Activated T-helper 17 cell treated with anti-CD3 and anti-CD28 coated beads, Interleukin-2, amount 50 U/mL, for 72 hours (primary cell): ENCODE measurements at regions not wholly inside any gene's neighbourhood (a gene's known extent, or its start where the extent isn't known, plus 50 kb on each side); places are given as distances from the start of the nearest gene placed in this dataset.
"Not testable (repeated sequence)": the region's sequence is repeated elsewhere in the genome, so short reads cannot be mapped to it uniquely, and the experiment has no call there.

ENCODE experiments used
- ATAC-seq: fragments of 150-1000 bp; cut with Tn5 transposase; replicated peaks from 2 replicates; pipeline ENCODE4 v1.10.0; 2021; ENCODE audit warnings: mild to moderate bottlenecking, moderate library complexity
- H3K27ac Mint-ChIP-seq: one replicate; pipeline ENCODE4 v1.8.0; 2022; ENCODE audit warnings: mixed read lengths
- H3K27me3 Mint-ChIP-seq: one replicate; pipeline ENCODE4 v1.8.0; 2022; ENCODE audit warnings: mixed read lengths
- H3K36me3 Mint-ChIP-seq: one replicate; pipeline ENCODE4 v1.8.0; 2022; ENCODE audit warnings: low read depth, mild to moderate bottlenecking, mixed read lengths
- H3K4me1 Mint-ChIP-seq: one replicate; pipeline ENCODE4 v1.8.0; 2022; ENCODE audit warnings: mixed read lengths
- H3K4me3 Mint-ChIP-seq: one replicate; pipeline ENCODE4 v1.8.0; 2022; ENCODE audit warnings: mild to moderate bottlenecking, mixed read lengths
- H3K9me3 Mint-ChIP-seq: one replicate; pipeline ENCODE4 v1.8.0; 2022; ENCODE audit warnings: mixed read lengths

GRCh38 chr6:97705568-97705967, 422.6 kb upstream of the MMS22L start:
- no peak overlapping the region for H3K4me3 Mint-ChIP-seq

DNA sequence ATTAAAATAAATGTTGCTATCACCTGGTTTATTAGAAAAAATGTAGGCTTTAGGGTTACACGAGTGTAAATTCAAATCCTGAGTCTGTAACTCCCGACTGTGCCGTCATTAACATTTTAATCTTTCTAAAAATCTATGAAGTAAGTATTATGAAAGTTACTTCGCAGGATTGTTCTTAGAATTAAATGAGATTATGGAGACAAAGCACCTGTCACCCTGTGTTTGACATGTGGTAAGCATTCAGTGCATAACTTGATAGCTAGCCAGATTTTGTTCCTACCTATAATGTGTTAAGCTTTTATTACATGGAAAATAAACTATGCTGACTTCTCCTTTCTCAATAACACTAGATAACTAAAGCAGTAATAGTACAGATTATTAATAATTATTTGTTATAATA, 429.7 kb upstream of the MMS22L start:
- no peaks in the 10 kb centered on the region for H3K27me3 Mint-ChIP-seq

More at GRCh38 chr6:97705568-97705967, 422.6 kb upstream of the MMS22L start:
- Mint-ChIP-seq H3K36me3 (no peaks in the 10 kb centered on the region), H3K27me3 (no peaks in the 10 kb centered on the region), H3K4me1 (no peaks in the 10 kb centered on the region), H3K9me3 (no peaks in the 10 kb centered on the region), H3K27ac (no peak overlapping the region)
- ATAC-seq = no peak

DNA sequence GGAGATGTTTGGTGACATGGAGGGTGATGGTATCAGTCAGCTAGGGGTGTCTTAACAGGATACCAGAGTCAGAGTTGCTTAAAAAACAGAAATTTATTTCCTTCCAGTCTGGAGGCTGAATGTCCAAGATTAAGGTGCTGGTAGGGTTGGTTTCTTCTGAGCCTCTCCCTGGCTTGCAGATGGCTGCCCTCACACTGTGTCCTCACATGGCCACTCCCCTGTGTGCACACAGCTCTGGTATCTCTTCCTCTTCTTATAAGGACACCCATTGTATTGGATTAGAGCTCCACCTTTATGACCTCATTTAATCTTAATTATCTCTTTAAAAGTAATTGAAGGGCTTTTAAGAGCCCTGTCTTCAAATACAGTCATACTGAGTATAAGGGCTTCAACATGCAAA, 431.8 kb upstream of the MMS22L start:
- peaks cover 4% of the 10 kb centered on the region for H3K9me3 Mint-ChIP-seq
- H3K4me3 Mint-ChIP-seq = no peak overlapping the region
- H3K27me3 Mint-ChIP-seq = no peaks in the 10 kb centered on the region
- no peak for ATAC-seq
- no peaks in the 10 kb centered on the region for H3K4me1 Mint-ChIP-seq
- no peak overlapping the region for H3K27ac Mint-ChIP-seq
- H3K36me3 Mint-ChIP-seq = no peaks in the 10 kb centered on the region

More for the DNA sequence above, 429.7 kb upstream of the MMS22L start:
- H3K27ac Mint-ChIP-seq = no peak overlapping the region
- no peak overlapping the region for H3K4me3 Mint-ChIP-seq
- H3K36me3 Mint-ChIP-seq = no peaks in the 10 kb centered on the region
- peaks cover 4% of the 10 kb centered on the region for H3K9me3 Mint-ChIP-seq
- no peaks in the 10 kb centered on the region for H3K4me1 Mint-ChIP-seq
- no peak for ATAC-seq

- H3K27ac Mint-ChIP-seq = no peak overlapping the region
- no peaks in the 10 kb centered on the region for H3K27me3 Mint-ChIP-seq
- no peak for ATAC-seq
- no peaks in the 10 kb centered on the region for H3K36me3 Mint-ChIP-seq
- no peak overlapping the region for H3K4me3 Mint-ChIP-seq
- H3K4me1 Mint-ChIP-seq = no peaks in the 10 kb centered on the region
- peaks cover 4% of the 10 kb centered on the region for H3K9me3 Mint-ChIP-seq
Observed at GRCh38 chr6:97717086-97717485, 434.1 kb upstream of the MMS22L start.

DNA sequence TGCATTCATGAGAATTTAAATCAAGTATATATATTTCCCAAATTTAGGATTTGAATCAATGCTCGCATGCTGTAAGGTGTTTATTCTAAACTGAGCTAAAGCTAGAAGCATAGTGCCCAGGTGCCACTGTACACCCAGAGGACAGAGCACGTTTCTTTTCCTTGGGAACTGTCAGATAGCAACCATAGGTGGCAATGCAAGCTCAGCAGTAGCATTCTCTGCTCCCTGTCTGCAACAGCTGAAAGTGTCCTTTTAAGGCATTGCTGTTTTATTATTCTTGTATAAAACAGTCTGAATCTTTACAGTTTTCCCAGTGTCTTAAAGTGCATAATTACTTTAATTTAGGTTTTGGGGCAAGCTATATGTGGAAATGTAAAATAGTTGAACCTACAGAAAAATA, 443.4 kb upstream of the MMS22L start:
- Mint-ChIP-seq H3K4me1 (no peaks in the 10 kb centered on the region), H3K27ac (no peak overlapping the region), H3K4me3 (no peak overlapping the region), H3K27me3 (no peaks in the 10 kb centered on the region), H3K9me3 (no peaks in the 10 kb centered on the region), H3K36me3 (no peaks in the 10 kb centered on the region)
- no peak for ATAC-seq

DNA sequence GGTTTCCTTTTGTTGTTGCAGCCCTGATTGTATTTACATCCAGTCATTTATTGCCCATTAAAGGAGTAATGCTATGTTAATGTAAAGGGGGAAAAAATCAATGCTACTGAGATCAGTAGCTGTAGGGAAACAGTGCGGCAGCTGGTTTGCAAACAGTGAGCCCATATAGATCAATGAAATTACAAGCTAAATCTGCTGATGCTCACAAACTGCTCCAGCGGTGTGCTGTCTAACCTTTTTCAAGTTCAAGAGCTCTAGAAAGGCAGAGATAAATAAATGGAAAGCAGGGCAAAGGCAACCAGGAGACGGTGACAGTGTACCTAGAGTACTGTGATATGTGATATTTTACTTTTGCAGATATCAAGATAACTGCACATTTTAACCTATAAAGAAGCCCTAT, 449.0 kb upstream of the MMS22L start:
- H3K9me3 Mint-ChIP-seq = peaks cover 3% of the 10 kb centered on the region
- H3K4me3 Mint-ChIP-seq = no peak overlapping the region
- H3K27me3 Mint-ChIP-seq = no peaks in the 10 kb centered on the region
- no peak for ATAC-seq
- no peaks in the 10 kb centered on the region for H3K4me1 Mint-ChIP-seq
- H3K27ac Mint-ChIP-seq = no peak overlapping the region
- no peaks in the 10 kb centered on the region for H3K36me3 Mint-ChIP-seq

DNA sequence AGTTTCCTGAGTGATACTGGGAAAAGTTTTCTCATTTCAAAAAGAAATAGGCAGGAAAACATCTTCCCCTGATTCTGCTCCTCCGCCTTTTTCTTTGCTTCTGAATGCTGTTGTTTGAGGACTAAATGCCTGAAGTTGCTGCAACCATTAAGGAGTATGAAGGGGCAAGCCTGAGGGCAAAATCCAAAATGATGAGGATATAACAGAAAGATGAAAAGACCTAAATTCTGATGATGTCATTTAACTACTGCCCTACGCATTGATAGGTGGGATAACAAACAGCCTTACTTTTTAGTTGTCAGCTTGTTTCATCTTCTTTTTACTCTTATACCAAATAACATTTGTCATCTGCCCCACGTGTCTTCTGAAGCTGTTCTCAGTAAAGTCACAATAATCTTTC, 474.6 kb upstream of the MMS22L start:
- no peaks in the 10 kb centered on the region for H3K4me1 Mint-ChIP-seq
- H3K4me3 Mint-ChIP-seq = no peak overlapping the region
- no peak for ATAC-seq
- H3K27me3 Mint-ChIP-seq = no peaks in the 10 kb centered on the region
- peaks cover 5% of the 10 kb centered on the region for H3K9me3 Mint-ChIP-seq
- H3K27ac Mint-ChIP-seq = no peak overlapping the region
- H3K36me3 Mint-ChIP-seq = no peaks in the 10 kb centered on the region

DNA sequence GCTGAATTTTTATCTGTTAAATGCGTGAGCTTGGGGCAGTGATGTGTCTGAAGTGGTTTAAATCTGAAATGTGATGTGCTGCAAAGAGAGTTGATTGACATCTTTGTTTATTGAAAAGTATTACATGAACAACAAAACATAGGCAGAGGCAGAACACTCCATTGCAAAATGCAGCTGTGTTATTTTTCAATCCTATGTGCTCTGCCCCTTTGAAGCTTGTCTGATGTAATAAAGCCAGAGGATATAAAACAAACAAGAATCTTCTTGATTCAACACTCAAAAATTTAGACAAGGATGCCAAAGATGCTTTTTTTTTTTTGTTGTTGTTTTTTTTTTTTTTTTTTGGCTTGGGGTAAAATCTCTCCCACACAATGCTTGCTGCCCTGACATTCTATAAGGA, 482.4 kb upstream of the MMS22L start:
- H3K36me3 Mint-ChIP-seq = no peaks in the 10 kb centered on the region
- H3K27ac Mint-ChIP-seq = no peak overlapping the region
- no peaks in the 10 kb centered on the region for H3K4me1 Mint-ChIP-seq
- H3K27me3 Mint-ChIP-seq = peaks cover 4% of the 10 kb centered on the region
- ATAC-seq = no peak
- peaks cover 5% of the 10 kb centered on the region for H3K9me3 Mint-ChIP-seq
- H3K4me3 Mint-ChIP-seq = no peak overlapping the region

DNA sequence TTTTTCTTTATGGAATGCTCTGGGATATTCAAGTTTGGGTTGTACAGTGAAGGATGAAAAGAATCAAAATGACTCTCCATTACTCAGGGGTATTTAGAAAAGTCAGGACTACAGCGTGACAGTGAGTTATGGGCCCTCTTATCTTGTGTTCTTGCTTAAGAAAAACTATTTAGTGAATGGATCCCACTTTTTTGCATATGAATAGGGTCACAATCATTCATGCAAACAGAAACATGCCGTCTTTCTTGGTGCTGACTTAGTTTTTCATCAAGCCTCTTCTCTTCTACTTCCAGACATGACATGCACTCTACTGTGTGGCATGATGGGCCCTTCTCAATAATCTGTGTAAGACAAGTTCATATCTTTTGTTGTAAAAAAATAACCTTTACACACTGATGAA, 488.4 kb upstream of the MMS22L start:
- H3K9me3 Mint-ChIP-seq = peaks cover 5% of the 10 kb centered on the region
- no peaks in the 10 kb centered on the region for H3K36me3 Mint-ChIP-seq
- ATAC-seq = no peak
- no peak overlapping the region for H3K4me3 Mint-ChIP-seq
- no peaks in the 10 kb centered on the region for H3K4me1 Mint-ChIP-seq
- H3K27ac Mint-ChIP-seq = no peak overlapping the region
- H3K27me3 Mint-ChIP-seq = peaks cover 4% of the 10 kb centered on the region

- Mint-ChIP-seq H3K9me3 (peaks cover 4% of the 10 kb centered on the region), H3K27me3 (peaks cover 4% of the 10 kb centered on the region), H3K4me1 (no peaks in the 10 kb centered on the region), H3K36me3 (no peaks in the 10 kb centered on the region), H3K4me3 (no peak overlapping the region), H3K27ac (no peak overlapping the region)
- no peak for ATAC-seq
Observed at GRCh38 chr6:97775012-97775411, 492.0 kb upstream of the MMS22L start.

- ATAC-seq = no peak
- H3K27me3 Mint-ChIP-seq = no peaks in the 10 kb centered on the region
Observed at GRCh38 chr6:97778290-97779038, 495.4 kb upstream of the MMS22L start.

DNA sequence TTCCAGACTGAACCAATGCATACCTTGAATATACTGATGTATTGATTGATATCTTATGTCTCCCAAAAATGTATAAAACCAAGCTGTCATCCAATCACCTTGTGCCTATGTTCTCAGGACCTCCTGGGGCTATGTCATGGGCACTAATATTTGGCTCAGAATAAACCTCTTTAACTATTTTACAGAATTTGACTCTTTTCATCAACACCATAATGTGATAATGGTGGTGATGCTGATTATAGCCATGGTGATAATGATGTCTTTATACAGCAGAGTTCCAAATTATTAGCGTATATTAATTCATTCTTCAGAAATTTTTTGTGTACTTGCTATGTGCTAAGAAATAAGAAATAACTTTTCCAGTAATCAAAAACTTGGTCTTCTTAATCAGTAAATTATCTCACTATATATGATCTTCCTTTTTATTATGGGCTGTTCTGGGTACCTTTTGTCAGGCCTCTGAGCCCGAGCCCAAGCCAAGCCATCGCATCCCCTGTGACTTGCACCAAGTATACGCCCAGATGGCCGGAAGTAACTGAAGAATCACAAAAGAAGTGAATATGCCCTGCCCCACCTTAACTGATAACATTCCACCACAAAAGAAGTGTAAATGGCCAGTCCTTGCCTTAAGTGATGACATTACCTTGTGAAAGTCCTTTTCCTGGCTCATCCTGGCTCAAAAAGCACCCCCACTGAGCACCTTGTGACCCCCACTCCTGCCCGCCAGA, 496.2 kb upstream of the MMS22L start:
- not testable (repeated sequence) for H3K27ac Mint-ChIP-seq, H3K36me3 Mint-ChIP-seq, H3K4me1 Mint-ChIP-seq, H3K9me3 Mint-ChIP-seq, H3K27me3 Mint-ChIP-seq, H3K4me3 Mint-ChIP-seq, ATAC-seq

More at GRCh38 chr6:97778290-97779038, 495.4 kb upstream of the MMS22L start:
- H3K27ac Mint-ChIP-seq = no peak overlapping the region
- no peaks in the 10 kb centered on the region for H3K36me3 Mint-ChIP-seq
- no peaks in the 10 kb centered on the region for H3K4me1 Mint-ChIP-seq
- H3K9me3 Mint-ChIP-seq = peaks cover 3% of the 10 kb centered on the region
- no peak overlapping the region for H3K4me3 Mint-ChIP-seq

DNA sequence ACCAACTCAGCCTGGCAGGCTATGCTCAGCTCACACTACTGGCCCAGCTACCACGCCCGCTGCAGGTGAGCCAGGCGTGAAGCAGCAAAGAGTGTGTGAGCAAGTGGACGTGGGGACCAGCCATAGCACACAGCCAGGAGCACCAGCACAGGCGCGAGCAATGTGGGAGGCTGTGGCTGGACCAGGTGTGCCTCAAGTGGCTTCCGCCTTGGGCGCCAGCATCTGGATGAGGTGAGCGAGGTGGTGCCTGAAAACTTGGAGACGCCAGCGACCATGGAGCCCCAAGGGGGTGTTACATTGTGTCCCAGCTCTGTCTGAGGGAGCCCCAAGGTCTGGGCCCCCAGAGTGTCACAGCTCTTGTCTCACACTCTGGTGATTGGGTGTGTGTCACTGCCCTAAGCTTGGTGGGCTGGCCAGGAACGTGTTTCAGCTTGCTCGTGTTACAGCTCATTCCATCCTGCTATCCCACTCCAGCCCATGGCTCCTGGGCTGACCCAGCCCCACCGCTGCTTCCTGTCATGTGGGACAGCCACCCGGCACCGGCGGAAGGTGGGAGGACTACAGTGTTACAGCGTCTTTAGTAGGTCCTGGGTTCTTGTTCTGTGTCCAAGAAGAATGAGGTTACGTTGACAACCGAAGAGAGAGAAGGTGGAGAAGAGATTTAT, 508.0 kb upstream of the MMS22L start:
- Mint-ChIP-seq H3K4me3 (no peak overlapping the region), H3K36me3 (no peaks in the 10 kb centered on the region), H3K27ac (no peak overlapping the region), H3K4me1 (no peaks in the 10 kb centered on the region), H3K9me3 (peaks cover 5% of the 10 kb centered on the region), H3K27me3 (no peaks in the 10 kb centered on the region)
- no peak for ATAC-seq

GRCh38 chr6:97805596-97805995, 522.6 kb upstream of the MMS22L start:
- H3K9me3 Mint-ChIP-seq = peaks cover 8% of the 10 kb centered on the region

DNA sequence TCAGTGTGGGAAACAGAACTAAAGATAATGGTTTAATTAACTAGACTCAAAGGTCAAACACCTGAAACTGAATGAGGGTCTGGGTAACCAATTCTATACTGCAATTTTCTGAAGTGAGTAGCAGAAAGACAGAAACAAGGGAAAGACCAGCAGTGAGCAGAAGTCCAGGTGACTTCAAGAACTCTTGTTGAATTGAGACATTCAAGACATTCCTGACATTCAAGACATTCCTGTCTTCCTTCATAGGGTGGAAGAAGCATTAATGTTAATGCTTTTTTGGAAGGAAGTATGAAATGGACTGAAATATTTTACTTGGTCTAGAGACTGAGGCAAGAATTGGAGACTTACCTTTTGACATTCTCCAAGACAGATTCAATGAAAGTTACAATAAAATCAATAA, 529.9 kb upstream of the MMS22L start:
- Mint-ChIP-seq H3K27ac (no peak overlapping the region), H3K4me3 (no peak overlapping the region), H3K36me3 (no peaks in the 10 kb centered on the region), H3K9me3 (no peaks in the 10 kb centered on the region), H3K27me3 (no peaks in the 10 kb centered on the region), H3K4me1 (no peaks in the 10 kb centered on the region)
- ATAC-seq = no peak

More at GRCh38 chr6:97805596-97805995, 522.6 kb upstream of the MMS22L start:
- Mint-ChIP-seq H3K4me1 (no peaks in the 10 kb centered on the region), H3K4me3 (no peak overlapping the region), H3K27ac (no peak overlapping the region), H3K27me3 (no peaks in the 10 kb centered on the region), H3K36me3 (no peaks in the 10 kb centered on the region)
- ATAC-seq = no peak
